A549 (cell line): ENCODE measurements at regions not wholly inside any gene's neighbourhood (a gene's known extent, or its start where the extent isn't known, plus 50 kb on each side); places are given as distances from the start of the nearest gene placed in this dataset.

Experiments
- ATAC-seq, 2 experiments: fragments of 200-7000 bp in 1 of 2; fragments of >200 bp in 1 of 2; cut with Nextera tagmentation in 1 of 2; cut with Tn5 transposase in 1 of 2; 3 replicates each; pipeline versions ENCODE4 v1.8.0 to v1.9.1; 2018 to 2020; ENCODE audit warnings: mild to moderate bottlenecking in 1 of 2, moderate library complexity in 1 of 2
- CTCF ChIA-PET: fragments of 300-600 bp; sonication (Branson Sonifier 250); formaldehyde crosslinking; extraction: SDS; loops from one replicate; lab custom pipeline; 2021; ENCODE audit warnings: antibody characterized with exemption, inconsistent platforms; lab: Yijun Ruan, JAX
- POLR2A ChIA-PET: fragments of 350-600 bp; formaldehyde crosslinking; extraction: SDS; loops from one replicate; lab custom pipeline; 2021; ENCODE audit warnings: antibody characterized with exemption, inconsistent platforms; lab: Yijun Ruan, JAX
- DNase-seq, 2 experiments: peaks; one replicate each; pipeline versions ENCODE4 v3.0.0 to v3.0.0-alpha.2; 2011 to 2016; ENCODE audit warnings: low read depth in 1 of 2, low spot score in 1 of 2
- FAIRE-seq: peaks from 2 replicates; lab custom pipeline; 2011; peaks lifted over from hg19 to GRCh38; lab: Jason Lieb, UNC
- H3K27ac ChIP-seq, 2 experiments: fragments of >200 bp; sonication (Bioruptor Twin); formaldehyde crosslinking; 3 replicates each; pipeline ENCODE4 v1.5.1; 2016 to 2017
- H3K4me1 ChIP-seq: fragments of >200 bp; sonication (Bioruptor Twin); formaldehyde crosslinking; 3 replicates; pipeline ENCODE4 v1.6.1; 2016
- H3K4me2 ChIP-seq: fragments of >200 bp; sonication (Bioruptor Twin); formaldehyde crosslinking; 3 replicates; pipeline ENCODE4 v1.6.1; 2016
- H3K4me3 ChIP-seq: fragments of >200 bp; sonication (Bioruptor Twin); formaldehyde crosslinking; 3 replicates; pipeline ENCODE4 v1.5.1; 2016
- H3K9me3 ChIP-seq: fragments of >200 bp; sonication (Bioruptor Twin); formaldehyde crosslinking; 3 replicates; pipeline ENCODE4 v1.6.1; 2016
- CBX8 ChIP-seq: fragments of 200-600 bp; sonication (generic); IDR thresholded peaks from 2 replicates; pipeline ENCODE4 v1.6.1; 2016
- CEBPB ChIP-seq, 2 experiments: fragments of >200 bp in 1 of 2; sonication (Bioruptor Twin) in 1 of 2; formaldehyde crosslinking in 1 of 2; IDR thresholded peaks; 2 replicates each; pipeline ENCODE4 v1.6.1; 2012 to 2016
- CHD4 ChIP-seq: fragments of 200-600 bp; sonication (generic); IDR thresholded peaks from 2 replicates; pipeline ENCODE4 v1.6.1; 2016; ENCODE audit warnings: antibody characterized with exemption, mild to moderate bottlenecking, borderline replicate concordance
- EP300 ChIP-seq, 2 experiments: fragments of >200 bp; sonication (Bioruptor Twin); formaldehyde crosslinking; IDR thresholded peaks; 2 replicates in 1 of 2; 3 replicates in 1 of 2; pipeline ENCODE4 v1.6.1; 2016 to 2017
- ESRRA ChIP-seq: fragments of 150-350 bp; IDR thresholded peaks from 2 replicates; pipeline ENCODE4 v1.6.1; 2014; ENCODE audit warnings: mild to moderate bottlenecking, low read length, borderline replicate concordance
- FOSB ChIP-seq: fragments of 250-450 bp; sonication (Bioruptor Pico); IDR thresholded peaks from 2 replicates; pipeline ENCODE4 v1.5.0; 2020; ENCODE audit warnings: mild to moderate bottlenecking, moderate library complexity
- FOXS1 ChIP-seq: fragments of 250-450 bp; sonication (Bioruptor Pico); IDR thresholded peaks from 2 replicates; pipeline ENCODE4 v1.5.0; 2020; ENCODE audit warnings: mild to moderate bottlenecking, moderate library complexity
- GATA3 ChIP-seq: IDR thresholded peaks from 2 replicates; pipeline ENCODE4 v1.6.1; 2012; ENCODE audit warnings: borderline replicate concordance
- HDAC2 ChIP-seq: fragments of 200-600 bp; sonication (generic); IDR thresholded peaks from 2 replicates; pipeline ENCODE4 v1.6.1; 2016
- HEYL ChIP-seq: fragments of 250-450 bp; sonication (Bioruptor Pico); IDR thresholded peaks from 2 replicates; pipeline ENCODE4 v1.8.0; 2021; ENCODE audit warnings: mild to moderate bottlenecking, moderate library complexity
- HOXA7 ChIP-seq: fragments of 250-450 bp; sonication (Bioruptor Pico); IDR thresholded peaks from 2 replicates; pipeline ENCODE4 v1.5.0; 2020; ENCODE audit warnings: mild to moderate bottlenecking, moderate library complexity
- JUNB ChIP-seq: fragments of >200 bp; sonication (Bioruptor Twin); formaldehyde crosslinking; IDR thresholded peaks from 2 replicates; pipeline ENCODE4 v1.6.1; 2016
- MAFK ChIP-seq: fragments of 450-650 bp; IDR thresholded peaks from 2 replicates; pipeline ENCODE4 v1.6.1; 2014; ENCODE audit not compliant: partially characterized antibody
- MYC ChIP-seq: IDR thresholded peaks from 2 replicates; pipeline ENCODE4 v1.6.1; 2012; ENCODE audit warnings: mild to moderate bottlenecking, inconsistent platforms, low read length, improper control_type of control experiment, borderline replicate concordance
- NFE2L2 ChIP-seq: fragments of 150-350 bp; conservative IDR thresholded peaks from 2 replicates; pipeline ENCODE4 v1.6.1; 2014; ENCODE audit warnings: low read length
- NR3C1 ChIP-seq: fragments of >200 bp; sonication (Bioruptor Twin); formaldehyde crosslinking; IDR thresholded peaks from 3 replicates; pipeline ENCODE4 v1.6.1; 2017
- POLR2A ChIP-seq: IDR thresholded peaks from 2 replicates; pipeline ENCODE4 v1.6.1; 2012; ENCODE audit warnings: mild to moderate bottlenecking, low read length
- RCOR1 ChIP-seq: fragments of 150-350 bp; IDR thresholded peaks from 2 replicates; pipeline ENCODE4 v1.6.1; 2014; ENCODE audit warnings: antibody characterized with exemption, low read length, low read depth
- RFX5 ChIP-seq: fragments of 450-650 bp; IDR thresholded peaks from 2 replicates; pipeline ENCODE4 v1.7.1; 2014; ENCODE audit warnings: antibody characterized with exemption, mild to moderate bottlenecking, moderate library complexity
- RNF2 ChIP-seq: fragments of 200-600 bp; sonication (generic); IDR thresholded peaks from 2 replicates; pipeline ENCODE4 v1.6.1; 2016; ENCODE audit warnings: low read depth, mild to moderate bottlenecking, antibody characterized with exemption, moderate library complexity, borderline replicate concordance
- SMC3 ChIP-seq: fragments of >200 bp; sonication (Bioruptor Twin); formaldehyde crosslinking; IDR thresholded peaks from 3 replicates; pipeline ENCODE4 v1.6.1; 2018; ENCODE audit warnings: inconsistent platforms
- SREBF2 ChIP-seq: fragments of 450-650 bp; IDR thresholded peaks from 2 replicates; pipeline ENCODE4 v1.6.1; 2014; ENCODE audit warnings: mild to moderate bottlenecking, moderate library complexity
- TFCP2L1 ChIP-seq: fragments of 250-450 bp; sonication (Bioruptor Pico); IDR thresholded peaks from 2 replicates; pipeline ENCODE4 v1.5.0; 2021; ENCODE audit warnings: mild to moderate bottlenecking
- ZC3H11A ChIP-seq: fragments of 450-650 bp; IDR thresholded peaks from 2 replicates; pipeline ENCODE4 v1.6.1; 2014; ENCODE audit warnings: antibody characterized with exemption, mild to moderate bottlenecking
- ZFP36 ChIP-seq: fragments of 450-650 bp; IDR thresholded peaks from 2 replicates; pipeline ENCODE4 v1.6.1; 2014; ENCODE audit warnings: borderline replicate concordance; ENCODE audit not compliant: partially characterized antibody
- ZNF302 ChIP-seq: fragments of 250-450 bp; sonication (Bioruptor Pico); IDR thresholded peaks from 2 replicates; pipeline ENCODE4 v1.9.0; 2021; ENCODE audit warnings: inconsistent platforms, mild to moderate bottlenecking, moderate library complexity
- ZSCAN20 ChIP-seq: fragments of 250-450 bp; sonication (Bioruptor Pico); IDR thresholded peaks from 2 replicates; pipeline ENCODE4 v1.8.0; 2022; ENCODE audit warnings: mild to moderate bottlenecking, moderate library complexity
- WGBS: methylation state at CpG from one replicate; pipeline ENCODE4 v1.1.6; 2017; ENCODE audit errors: missing lambda C conversion rate; 5-methylcytosine and 5-hydroxymethylcytosine counted together
- TF ChIP-seq, protein P1 (sequence below): IDR thresholded peaks from 2 replicates; pipeline ENCODE4 v1.6.1; 2012; ENCODE audit warnings: low read depth, borderline replicate concordance
- TF ChIP-seq, protein P2 (sequence below): IDR thresholded peaks from 2 replicates; pipeline ENCODE4 v1.6.1; 2012
- TF ChIP-seq, protein P3 (sequence below): fragments of 450-650 bp; IDR thresholded peaks from 2 replicates; pipeline ENCODE4 v1.6.1; 2014; ENCODE audit warnings: antibody characterized with exemption
- TF ChIP-seq, protein P4 (sequence below): fragments of >200 bp; sonication (Bioruptor Twin); formaldehyde crosslinking; IDR thresholded peaks from 3 replicates; pipeline ENCODE4 v1.6.1; 2016

DNA sequence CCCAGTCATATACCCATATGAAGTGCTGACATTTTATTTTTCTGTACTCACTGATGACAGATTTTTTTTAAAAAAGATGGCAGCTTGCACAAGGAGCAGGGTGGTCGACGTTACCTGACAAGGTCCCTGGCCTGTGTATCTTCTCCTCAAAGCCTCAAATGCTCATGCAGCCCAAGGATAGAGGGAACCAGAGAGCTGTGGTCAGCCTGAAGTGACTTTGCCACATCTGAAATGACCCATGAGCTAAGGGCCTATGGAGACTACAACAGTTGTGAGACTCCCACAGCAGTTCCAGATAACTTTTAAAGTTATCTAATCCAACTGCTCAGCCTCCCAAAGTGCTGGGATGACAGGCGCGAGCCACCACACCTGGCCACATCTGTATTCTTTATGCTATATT is 131.1 kb downstream of the GLUL start:
- ChIA-PET POLR2A (no interaction called here), CTCF (no interaction called here)
- Histone ChIP-seq H3K9me3 (no peaks in the 10 kb centered on the region), H3K4me1 (no peaks in the 10 kb centered on the region), H3K27ac (no peak overlapping the region), H3K4me2 (no peak overlapping the region), H3K4me3 (no peak overlapping the region)
- WGBS, result 72% methylated on average over 4 of the region's 4 CpGs
- ATAC-seq, result no peak
- TF ChIP-seq CEBPB (IDR thresholded peaks at IDR 0.05) (no peak), NR3C1 (no peak)
- no peak for FAIRE-seq
- DNase-seq, result no peak

DNA sequence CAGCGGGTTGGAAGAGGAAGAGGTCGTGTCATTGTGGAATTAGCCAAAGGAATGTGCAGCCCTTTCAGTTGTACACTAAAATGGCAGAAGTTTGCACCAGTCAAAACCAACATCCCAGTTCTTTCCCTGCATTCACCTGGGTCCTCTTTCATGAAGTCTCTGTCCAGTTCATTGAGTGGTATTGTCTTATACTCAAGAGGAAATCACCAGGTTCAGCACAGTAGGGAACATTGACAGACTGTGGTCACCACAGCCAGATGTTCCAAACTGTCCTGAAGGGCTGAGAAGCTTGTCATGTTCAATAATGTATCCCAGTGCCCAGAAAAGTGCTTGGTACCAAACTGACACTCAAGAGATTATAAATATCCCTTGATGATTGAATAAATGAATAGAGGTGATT is 131.6 kb downstream of the GLUL start:
- Histone ChIP-seq H3K4me3 (no peak overlapping the region), H3K27ac (no peak overlapping the region), H3K4me1 (no peaks in the 10 kb centered on the region), H3K4me2 (no peak overlapping the region), H3K9me3 (no peaks in the 10 kb centered on the region)
- ChIA-PET CTCF (interaction anchor here (1.3 kb wide), 1 partner anchor 117 kb away, joined by 4 read pairs; no protein-coding TSS in a partner anchor), POLR2A (no interaction called here)
- DNase-seq (no peak), FAIRE-seq (no peak), ATAC-seq (no peak)
- 54% methylated on average over 2 of the region's 2 CpGs for WGBS
- TF ChIP-seq, protein P1, sequence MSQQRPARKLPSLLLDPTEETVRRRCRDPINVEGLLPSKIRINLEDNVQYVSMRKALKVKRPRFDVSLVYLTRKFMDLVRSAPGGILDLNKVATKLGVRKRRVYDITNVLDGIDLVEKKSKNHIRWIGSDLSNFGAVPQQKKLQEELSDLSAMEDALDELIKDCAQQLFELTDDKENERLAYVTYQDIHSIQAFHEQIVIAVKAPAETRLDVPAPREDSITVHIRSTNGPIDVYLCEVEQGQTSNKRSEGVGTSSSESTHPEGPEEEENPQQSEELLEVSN, result no peak
- TF ChIP-seq, protein P2, sequence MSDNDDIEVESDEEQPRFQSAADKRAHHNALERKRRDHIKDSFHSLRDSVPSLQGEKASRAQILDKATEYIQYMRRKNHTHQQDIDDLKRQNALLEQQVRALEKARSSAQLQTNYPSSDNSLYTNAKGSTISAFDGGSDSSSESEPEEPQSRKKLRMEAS, result no peak
- TF ChIP-seq CEBPB (IDR thresholded peaks at IDR 0.05), result no peak
- TF ChIP-seq JUNB, result no peak
- no peak for TF ChIP-seq HDAC2
- TF ChIP-seq MAFK, result no peak
- no peak for TF ChIP-seq NFE2L2
- TF ChIP-seq ZSCAN20 (CRISPR knock-in tag), result no peak
- TF ChIP-seq, protein P3, sequence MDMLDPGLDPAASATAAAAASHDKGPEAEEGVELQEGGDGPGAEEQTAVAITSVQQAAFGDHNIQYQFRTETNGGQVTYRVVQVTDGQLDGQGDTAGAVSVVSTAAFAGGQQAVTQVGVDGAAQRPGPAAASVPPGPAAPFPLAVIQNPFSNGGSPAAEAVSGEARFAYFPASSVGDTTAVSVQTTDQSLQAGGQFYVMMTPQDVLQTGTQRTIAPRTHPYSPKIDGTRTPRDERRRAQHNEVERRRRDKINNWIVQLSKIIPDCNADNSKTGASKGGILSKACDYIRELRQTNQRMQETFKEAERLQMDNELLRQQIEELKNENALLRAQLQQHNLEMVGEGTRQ, result no peak
- no peak for TF ChIP-seq RCOR1
- TF ChIP-seq, protein P4, sequence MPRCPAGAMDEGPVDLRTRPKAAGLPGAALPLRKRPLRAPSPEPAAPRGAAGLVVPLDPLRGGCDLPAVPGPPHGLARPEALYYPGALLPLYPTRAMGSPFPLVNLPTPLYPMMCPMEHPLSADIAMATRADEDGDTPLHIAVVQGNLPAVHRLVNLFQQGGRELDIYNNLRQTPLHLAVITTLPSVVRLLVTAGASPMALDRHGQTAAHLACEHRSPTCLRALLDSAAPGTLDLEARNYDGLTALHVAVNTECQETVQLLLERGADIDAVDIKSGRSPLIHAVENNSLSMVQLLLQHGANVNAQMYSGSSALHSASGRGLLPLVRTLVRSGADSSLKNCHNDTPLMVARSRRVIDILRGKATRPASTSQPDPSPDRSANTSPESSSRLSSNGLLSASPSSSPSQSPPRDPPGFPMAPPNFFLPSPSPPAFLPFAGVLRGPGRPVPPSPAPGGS, result no peak
- no peak for TF ChIP-seq FOXS1 (CRISPR knock-in tag)
- no peak for TF ChIP-seq HEYL (CRISPR knock-in tag)
- no peak for TF ChIP-seq TFCP2L1 (CRISPR knock-in tag)
- TF ChIP-seq ESRRA, result no peak
- no peak for TF ChIP-seq ZC3H11A
- no peak for TF ChIP-seq ZFP36

DNA sequence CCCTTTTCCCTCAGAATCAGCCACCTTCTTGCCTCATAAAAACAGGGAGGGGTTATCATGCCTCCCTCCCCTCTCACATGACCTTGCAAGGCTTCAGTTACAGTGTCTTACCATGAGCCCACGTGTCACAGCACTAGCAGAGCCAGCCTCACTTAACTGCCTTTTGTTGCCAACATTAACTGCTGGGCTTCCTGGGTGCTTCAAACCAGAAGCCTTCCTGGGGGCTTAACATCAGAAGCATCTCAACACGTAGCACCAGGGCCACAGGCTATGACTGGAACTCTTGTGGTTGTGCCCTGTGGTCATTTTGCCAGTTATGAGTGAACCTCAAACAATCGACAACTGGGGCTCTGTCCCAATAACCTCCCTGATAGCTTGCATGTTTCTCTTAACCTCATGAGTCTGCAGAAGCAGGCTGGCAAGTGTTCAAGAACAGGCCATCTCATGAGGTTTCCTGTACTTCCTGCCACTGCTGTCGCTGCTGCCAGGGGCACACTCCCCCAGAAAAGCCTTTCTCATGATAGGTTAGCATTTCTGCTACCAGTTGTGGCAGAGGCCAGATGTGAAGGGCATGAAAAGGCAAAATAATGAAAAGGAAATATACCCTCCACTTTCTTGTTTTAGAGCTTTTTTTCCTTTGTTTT is 132.2 kb downstream of the GLUL start:
- Histone ChIP-seq H3K27ac (no peak overlapping the region), H3K4me2 (no peak overlapping the region), H3K9me3 (no peaks in the 10 kb centered on the region), H3K4me1 (no peaks in the 10 kb centered on the region), H3K4me3 (no peak overlapping the region)
- POLR2A ChIA-PET, result no interaction called here
- ATAC-seq, result no peak
- CTCF ChIA-PET, result interaction anchor here (1.3 kb wide), 1 partner anchor 116 kb away, joined by 4 read pairs; no protein-coding TSS in a partner anchor
- no peak for FAIRE-seq
- WGBS, result 18% methylated on average over 4 of the region's 4 CpGs
- no peak for DNase-seq
- TF ChIP-seq CBX8 (no peak), CHD4 (no peak), HOXA7 (no peak), MAFK (no peak), HEYL (CRISPR knock-in tag) (no peak), SMC3 (no peak), SREBF2 (no peak), RFX5 (no peak), JUNB (no peak), RCOR1 (no peak), GATA3 (no peak), FOSB (no peak), ESRRA (no peak), MYC (no peak), EP300 (IDR thresholded peaks at IDR 0.05) (no peak), RNF2 (no peak), ZNF302 (CRISPR knock-in tag) (no peak), POLR2A (no peak)
- TF ChIP-seq, protein P3, result no peak
